Spleen (tissue), 11 donors: ENCODE measurements at regions not wholly inside any gene's neighbourhood (a gene's known extent, or its start where the extent isn't known, plus 50 kb on each side); places are given as distances from the start of the nearest gene placed in this dataset.

Experiments used
- DNase-seq: peaks from one replicate; pipeline ENCODE4 v3.0.0-alpha.2; 2020
- H3K27ac ChIP-seq, 8 donors: fragments of 200-600 bp; sonication (generic) in 7 of 8; 1 replicate in 4 of 8; 2 replicates in 4 of 8; pipeline versions ENCODE4 v1.5.0 to v1.8.0; 2016 to 2021; ENCODE audit warnings: inconsistent platforms in 4 of 8, mild to moderate bottlenecking in 4 of 8, moderate library complexity in 1 of 8
- H3K27me3 ChIP-seq, 7 donors: fragments of 200-600 bp; sonication (generic) in 6 of 7; replicated peaks in 1 of 7; 1 replicate in 4 of 7; 2 replicates in 3 of 7; pipeline versions ENCODE4 v1.5.0 to v1.8.0; 2016 to 2021; ENCODE audit warnings: inconsistent platforms in 3 of 7, mild to moderate bottlenecking in 1 of 7
- H3K36me3 ChIP-seq, 6 donors: fragments of 200-600 bp; sonication (generic) in 5 of 6; 1 replicate in 4 of 6; 2 replicates in 2 of 6; pipeline versions ENCODE4 v1.5.0 to v1.8.0; 2016 to 2021; ENCODE audit warnings: inconsistent platforms in 2 of 6
- H3K4me1 ChIP-seq, 6 donors: fragments of 200-600 bp; sonication (generic) in 5 of 6; 1 replicate in 3 of 6; 2 replicates in 3 of 6; pipeline versions ENCODE4 v1.5.0 to v1.8.0; 2016 to 2021; ENCODE audit warnings: inconsistent platforms in 3 of 6
- H3K4me3 ChIP-seq, 8 donors: fragments of 200-600 bp; sonication (generic) in 7 of 8; 1 replicate in 4 of 8; 2 replicates in 4 of 8; pipeline versions ENCODE4 v1.5.0 to v1.8.0; 2016 to 2021; ENCODE audit warnings: inconsistent platforms in 4 of 8, mild to moderate bottlenecking in 4 of 8, moderate library complexity in 2 of 8
- H3K9me3 ChIP-seq, 8 donors: fragments of 200-600 bp; sonication (generic) in 7 of 8; 1 replicate in 4 of 8; 2 replicates in 4 of 8; pipeline versions ENCODE4 v1.5.0 to v1.8.0; 2016 to 2021; ENCODE audit warnings: inconsistent platforms in 4 of 8
- POLR2A ChIP-seq, 3 donors: fragments of 450-650 bp; IDR thresholded peaks; one replicate each; pipeline ENCODE4 v1.5.1; 2017; ENCODE audit warnings: antibody characterized with exemption in 3 of 3, mild to moderate bottlenecking in 1 of 3
- POLR2AphosphoS5 ChIP-seq, 3 donors: sonication (generic); formaldehyde crosslinking; IDR thresholded peaks; one replicate each; pipeline ENCODE4 v1.5.1; 2017; ENCODE audit warnings: antibody characterized with exemption in 3 of 3
- WGBS, 5 donors: extraction: QIAGEN DNeasy Blood & Tissue Kit in 3 of 5; methylation state at CpG; one replicate each; pipeline versions ENCODE4 v1.1.5 to v1.1.7; 2013 to 2018; 5-methylcytosine and 5-hydroxymethylcytosine counted together
- intact Hi-C: fragments of 100-400 bp; cut with DNase I; formaldehyde crosslinking; loops from one replicate; pipeline ENCODE4 v1.15.0; 2023; ENCODE audit warnings: low total_unique reads
- TF ChIP-seq, protein P1 (sequence below), 11 experiments: fragments of 200-600 bp in 7 of 11; fragments of 450-650 bp in 4 of 11; sonication (generic) in 4 of 11; IDR thresholded peaks in 8 of 11; conservative IDR thresholded peaks in 3 of 11; 1 replicate in 7 of 11; 2 replicates in 4 of 11; pipeline versions ENCODE4 v1.4.0 to v1.8.0; 2016 to 2021; ENCODE audit warnings: antibody characterized with exemption in 11 of 11, inconsistent platforms in 4 of 11, mild to moderate bottlenecking in 1 of 11
- donor health status: healthy with polysubstance abuse.
- donor health status: DM: no; HTN: no; CAD: no; lungs with moderate emphysema.
- donor health status: DM: no; HTN: no; CAD: no.
- donor health status: Bipolar disorder and iron deficiency.
- donor health status: healthy.
- donor health status: DM: no; HTN: no; CAD: no.
- donor health status: DM: yes; HTN: yes; CAD: no.

DNA sequence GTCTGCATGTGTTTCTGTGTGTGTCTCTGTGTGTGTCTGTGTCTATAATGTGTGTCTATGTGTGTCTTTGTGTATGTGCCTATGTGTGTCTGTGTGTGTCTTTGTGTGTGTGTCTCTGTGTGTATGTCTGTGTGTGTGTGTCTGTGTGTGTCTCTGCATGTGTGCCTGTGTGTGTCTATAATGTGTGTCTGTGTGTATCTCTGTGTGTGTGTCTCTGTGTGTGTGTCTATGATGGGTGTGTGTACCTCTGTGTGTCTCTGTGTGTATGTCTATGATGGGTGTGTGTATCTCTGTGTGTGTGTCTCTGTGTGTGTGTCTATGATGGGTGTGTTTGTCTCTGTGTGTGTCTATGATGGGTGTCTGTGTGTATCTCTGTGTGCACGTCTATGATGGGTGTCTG, 126.2 kb upstream of the GPC1 start:
- TF ChIP-seq, protein P1, sequence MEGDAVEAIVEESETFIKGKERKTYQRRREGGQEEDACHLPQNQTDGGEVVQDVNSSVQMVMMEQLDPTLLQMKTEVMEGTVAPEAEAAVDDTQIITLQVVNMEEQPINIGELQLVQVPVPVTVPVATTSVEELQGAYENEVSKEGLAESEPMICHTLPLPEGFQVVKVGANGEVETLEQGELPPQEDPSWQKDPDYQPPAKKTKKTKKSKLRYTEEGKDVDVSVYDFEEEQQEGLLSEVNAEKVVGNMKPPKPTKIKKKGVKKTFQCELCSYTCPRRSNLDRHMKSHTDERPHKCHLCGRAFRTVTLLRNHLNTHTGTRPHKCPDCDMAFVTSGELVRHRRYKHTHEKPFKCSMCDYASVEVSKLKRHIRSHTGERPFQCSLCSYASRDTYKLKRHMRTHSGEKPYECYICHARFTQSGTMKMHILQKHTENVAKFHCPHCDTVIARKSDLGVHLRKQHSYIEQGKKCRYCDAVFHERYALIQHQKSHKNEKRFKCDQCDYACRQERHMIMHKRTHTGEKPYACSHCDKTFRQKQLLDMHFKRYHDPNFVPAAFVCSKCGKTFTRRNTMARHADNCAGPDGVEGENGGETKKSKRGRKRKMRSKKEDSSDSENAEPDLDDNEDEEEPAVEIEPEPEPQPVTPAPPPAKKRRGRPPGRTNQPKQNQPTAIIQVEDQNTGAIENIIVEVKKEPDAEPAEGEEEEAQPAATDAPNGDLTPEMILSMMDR (IDR thresholded peaks at IDR 0.05 in 8 of 11, conservative IDR thresholded peaks at IDR 0.05 in 3 of 11) = no peak
- TF ChIP-seq POLR2AphosphoS5 (IDR thresholded peaks at IDR 0.05) (no peak), POLR2A (IDR thresholded peaks at IDR 0.05) (no peak)
- 44 to 85% (median 76%) methylated on average over 1 of the region's 1 CpG for WGBS, 5 donors
- no peak overlapping the region for H3K4me3 ChIP-seq
- H3K4me1 ChIP-seq = no peaks in the 10 kb centered on the region
- intact Hi-C loops = no loop called here
- peaks cover 0 to 37% (median 0%) of the 10 kb centered on the region in 7 donors for H3K27me3 ChIP-seq
- peaks cover 0 to 4% (median 0%) of the 10 kb centered on the region in 8 donors for H3K9me3 ChIP-seq
- DNase-seq = no peak
- no peaks in the 10 kb centered on the region for H3K36me3 ChIP-seq
- no peak overlapping the region for H3K27ac ChIP-seq

DNA sequence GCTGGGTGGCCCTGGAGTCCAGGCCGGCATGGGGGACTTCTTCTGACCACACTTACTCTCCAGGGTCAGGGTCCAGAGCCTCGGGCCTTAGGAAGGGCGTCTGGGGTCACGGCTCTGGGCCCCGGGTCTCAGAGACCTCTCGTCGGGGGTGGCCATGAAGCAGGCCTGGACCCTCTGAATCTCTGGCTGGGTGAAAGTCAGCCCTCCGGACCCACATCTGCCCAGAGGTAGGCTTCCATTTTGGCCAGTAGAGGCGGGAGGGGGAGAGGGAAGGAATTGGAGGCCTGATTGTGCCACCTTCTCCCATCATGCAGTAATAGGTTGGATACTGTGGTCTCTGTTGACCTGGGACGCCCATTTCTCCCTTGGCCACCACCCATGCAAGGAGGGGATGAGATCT, 125.3 kb upstream of the GPC1 start:
- Histone ChIP-seq H3K27ac (no peak overlapping the region), H3K4me1 (no peaks in the 10 kb centered on the region), H3K4me3 (no peak overlapping the region), H3K9me3 (peaks cover 0 to 4% (median 0%) of the 10 kb centered on the region in 8 donors), H3K36me3 (no peaks in the 10 kb centered on the region), H3K27me3 (peaks cover 0 to 29% (median 0%) of the 10 kb centered on the region in 7 donors)
- no peak for DNase-seq
- 82 to 93% (median 89%) methylated on average over 5 to 10 of the region's 10 CpGs for WGBS, 5 donors
- TF ChIP-seq, protein P1 (IDR thresholded peaks at IDR 0.05 in 8 of 11, conservative IDR thresholded peaks at IDR 0.05 in 3 of 11) = no peak
- no peak for TF ChIP-seq POLR2AphosphoS5 (IDR thresholded peaks at IDR 0.05)
- no peak for TF ChIP-seq POLR2A (IDR thresholded peaks at IDR 0.05)
- intact Hi-C loops = no loop called here

GRCh38 chr2:240310645-240311044, 124.8 kb upstream of the GPC1 start:
- 92 to 97% (median 93%) methylated on average over 5 to 9 of the region's 9 CpGs for WGBS, 5 donors
- Histone ChIP-seq H3K4me1 (no peaks in the 10 kb centered on the region), H3K36me3 (no peaks in the 10 kb centered on the region), H3K27ac (no peak overlapping the region), H3K27me3 (peaks cover 0 to 29% (median 0%) of the 10 kb centered on the region in 7 donors), H3K9me3 (peaks cover 0 to 4% (median 0%) of the 10 kb centered on the region in 8 donors), H3K4me3 (no peak overlapping the region)
- no peak for DNase-seq
- TF ChIP-seq POLR2AphosphoS5 (IDR thresholded peaks at IDR 0.05) (no peak), POLR2A (IDR thresholded peaks at IDR 0.05) (no peak)
- TF ChIP-seq, protein P1 (IDR thresholded peaks at IDR 0.05 in 8 of 11, conservative IDR thresholded peaks at IDR 0.05 in 3 of 11) = no peak
- intact Hi-C loops = no loop called here

DNA sequence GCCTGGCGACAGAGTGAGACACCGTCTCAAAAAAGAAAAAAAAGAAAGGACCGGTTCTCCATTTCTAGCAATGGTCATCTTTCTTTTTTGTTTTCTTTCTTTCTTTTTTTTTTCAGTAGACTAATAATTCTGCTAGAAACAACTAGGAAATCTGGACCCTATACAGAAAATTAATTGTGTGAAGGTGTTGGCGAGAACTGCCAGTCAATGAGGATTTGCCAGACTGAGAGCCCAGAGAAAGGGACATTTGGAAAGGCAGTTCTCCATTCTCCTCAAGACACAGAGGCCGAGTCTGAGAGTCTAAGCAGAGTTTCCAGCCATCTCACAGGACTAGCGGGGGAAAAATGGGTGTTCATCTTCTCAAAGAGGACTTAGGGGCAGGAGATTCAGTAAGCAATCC, 123.6 kb upstream of the GPC1 start:
- Histone ChIP-seq H3K9me3 (peaks cover 0 to 4% (median 0%) of the 10 kb centered on the region in 8 donors), H3K27me3 (peaks cover 0 to 29% (median 0%) of the 10 kb centered on the region in 7 donors), H3K27ac (no peak overlapping the region), H3K4me1 (no peaks in the 10 kb centered on the region), H3K36me3 (no peaks in the 10 kb centered on the region), H3K4me3 (no peak overlapping the region)
- intact Hi-C loops = no loop called here
- WGBS, 5 donors = 87 to 94% (median 88%) methylated on average over 6 of the region's 6 CpGs
- no peak for DNase-seq
- TF ChIP-seq, protein P1 (IDR thresholded peaks at IDR 0.05 in 8 of 11, conservative IDR thresholded peaks at IDR 0.05 in 3 of 11) = no peak
- TF ChIP-seq POLR2AphosphoS5 (IDR thresholded peaks at IDR 0.05) = no peak
- TF ChIP-seq POLR2A (IDR thresholded peaks at IDR 0.05) = no peak
